K562 (cell line): ENCODE measurements at regions not wholly inside any gene's neighbourhood (a gene's known extent, or its start where the extent isn't known, plus 50 kb on each side); places are given as distances from the start of the nearest gene placed in this dataset.

Experiments
- ATAC-seq: fragments of 200-7000 bp; cut with Tn5 transposase; 3 replicates; pipeline ENCODE4 v1.9.1; 2020; ENCODE audit warnings: moderate library complexity
- BruUV-seq: library from RNA; stranded (reverse); fragments of 400-500 nt; replicated peaks from 2 replicates; lab custom pipeline; 2021; lab: Mats Ljungman, UMichigan
- CTCF ChIA-PET: fragments of 300-600 bp; formaldehyde crosslinking; extraction: SDS; loops from one replicate; lab custom pipeline; 2021; ENCODE audit warnings: low intra/inter-chr PET ratio; lab: Yijun Ruan, JAX
- POLR2A ChIA-PET: fragments of 300-600, 350-650 bp; sonication (Branson Sonifier 250); formaldehyde crosslinking; extraction: SDS; loops from one replicate; lab custom pipeline; 2021; ENCODE audit warnings: antibody characterized with exemption, inconsistent platforms; lab: Yijun Ruan, JAX
- DNase-seq, 4 experiments: peaks; one replicate each; pipeline versions ENCODE4 v3.0.0 to v3.0.0-alpha.2; 2011 to 2018; ENCODE audit warnings: low spot score in 3 of 4, mixed read lengths in 3 of 4; ENCODE audit errors: extremely low read depth in 1 of 4
- FAIRE-seq: peaks from 2 replicates; lab custom pipeline; 2011; peaks lifted over from hg19 to GRCh38; lab: Jason Lieb, UNC
- H2AFZ ChIP-seq: 2 replicates; pipeline ENCODE4 v1.6.0; 2011; ENCODE audit warnings: low read depth, low read length, control low read depth, inconsistent platforms
- H3K27ac ChIP-seq: fragments of 200-600 bp; 3 replicates; pipeline ENCODE4 v1.8.0; 2011; ENCODE audit warnings: low read depth, mild to moderate bottlenecking, control low read depth, inconsistent platforms, low read length, moderate library complexity, mixed read lengths; ENCODE audit errors: extremely low read depth
- H3K27me3 ChIP-seq, 2 experiments: fragments of 300-600 bp in 1 of 2; 2 replicates in 1 of 2; 3 replicates in 1 of 2; pipeline versions ENCODE4 v1.6.0 to v1.8.0; 2011; ENCODE audit warnings: inconsistent platforms in 2 of 2, low read length in 2 of 2, mild to moderate bottlenecking in 1 of 2, mixed read lengths in 1 of 2, moderate library complexity in 1 of 2; ENCODE audit not compliant: control insufficient read depth in 2 of 2, insufficient read depth in 2 of 2
- H3K36me3 ChIP-seq: fragments of 300-600 bp; 3 replicates; pipeline ENCODE4 v1.8.0; 2011; ENCODE audit warnings: mild to moderate bottlenecking, low read length, inconsistent platforms; ENCODE audit not compliant: control insufficient read depth, insufficient read depth
- H3K4me1 ChIP-seq, 2 experiments: fragments of 200-600 bp in 1 of 2; replicated peaks in 1 of 2; 2 replicates in 1 of 2; 3 replicates in 1 of 2; pipeline versions ENCODE4 v1.5.1 to v1.8.0; 2011; ENCODE audit warnings: inconsistent platforms in 2 of 2, low read length in 2 of 2, mild to moderate bottlenecking in 1 of 2, mixed read lengths in 1 of 2, moderate library complexity in 1 of 2; ENCODE audit not compliant: control insufficient read depth in 2 of 2, insufficient read depth in 2 of 2
- H3K4me2 ChIP-seq: 2 replicates; pipeline ENCODE4 v1.6.1; 2011; ENCODE audit warnings: low read length, control low read depth, inconsistent platforms, mixed read lengths; ENCODE audit not compliant: insufficient read depth
- H3K4me3 ChIP-seq: fragments of 200-600 bp; sonication (generic), shearing (Covaris generic); 2 replicates; pipeline ENCODE4 v1.5.1; 2016; ENCODE audit warnings: control low read depth, inconsistent platforms
- H3K79me2 ChIP-seq: fragments of 200-600 bp; 3 replicates; pipeline ENCODE4 v1.8.0; 2011; ENCODE audit warnings: low read length, inconsistent platforms; ENCODE audit not compliant: control insufficient read depth, insufficient read depth
- H3K9ac ChIP-seq, 2 experiments: 2 replicates each; pipeline versions ENCODE4 v1.6.0 to v1.6.1; 2011; ENCODE audit warnings: low read depth in 2 of 2, low read length in 2 of 2, control low read depth in 1 of 2, inconsistent platforms in 1 of 2, mild to moderate bottlenecking in 1 of 2, mixed read lengths in 1 of 2; ENCODE audit not compliant: insufficient read depth in 1 of 2
- H3K9me1 ChIP-seq: one replicate; pipeline ENCODE4 v1.6.0; 2011; ENCODE audit warnings: inconsistent platforms, mild to moderate bottlenecking, low read length, moderate library complexity; ENCODE audit not compliant: control insufficient read depth, insufficient read depth
- H3K9me3 ChIP-seq: replicated peaks from 2 replicates; pipeline ENCODE4 v1.5.1; 2011; ENCODE audit warnings: low read depth, low read length, inconsistent platforms; ENCODE audit not compliant: control insufficient read depth, insufficient read depth
- H4K20me1 ChIP-seq: replicated peaks from 2 replicates; pipeline ENCODE4 v1.6.1; 2011; ENCODE audit warnings: low read length, inconsistent platforms, mixed read lengths; ENCODE audit not compliant: control insufficient read depth, insufficient read depth
- CSDE1 ChIP-seq, 2 experiments: fragments of 450-650 bp; IDR thresholded peaks; 2 replicates each; pipeline ENCODE4 v1.6.1; 2016; ENCODE audit warnings: mild to moderate bottlenecking in 1 of 2
- FOS ChIP-seq: IDR thresholded peaks from 3 replicates; pipeline ENCODE4 v1.6.1; 2011; ENCODE audit not compliant: insufficient read length; ENCODE audit errors: extremely low read depth
- GATAD2A ChIP-seq: fragments of 450-650 bp; IDR thresholded peaks from 2 replicates; pipeline ENCODE4 v1.6.1; 2017
- KAT7 ChIP-seq: sonication (generic); formaldehyde crosslinking; IDR thresholded peaks from 2 replicates; pipeline ENCODE4 v1.8.0; 2022; ENCODE audit warnings: missing genetic modification reagents, mild to moderate bottlenecking, borderline replicate concordance
- LCOR ChIP-seq: sonication (generic); formaldehyde crosslinking; IDR thresholded peaks from 2 replicates; pipeline ENCODE4 v1.8.0; 2022; ENCODE audit warnings: mild to moderate bottlenecking, missing genetic modification reagents
- MTA2 ChIP-seq: fragments of 450-650 bp; IDR thresholded peaks from 2 replicates; pipeline ENCODE4 v1.6.1; 2016; ENCODE audit warnings: low read depth
- MYNN ChIP-seq, 2 experiments: sonication (generic); formaldehyde crosslinking in 1 of 2; IDR thresholded peaks; 2 replicates each; pipeline versions ENCODE4 v1.5.0 to v1.6.1; 2016 to 2020; ENCODE audit warnings: antibody characterized with exemption in 1 of 2, missing genetic modification reagents in 1 of 2
- NBN ChIP-seq: fragments of 450-650 bp; IDR thresholded peaks from 2 replicates; pipeline ENCODE4 v1.6.1; 2016; ENCODE audit warnings: low read depth, mild to moderate bottlenecking
- NCOA6 ChIP-seq: fragments of 450-650 bp; IDR thresholded peaks from 2 replicates; pipeline ENCODE4 v1.6.1; 2017; ENCODE audit warnings: mild to moderate bottlenecking
- POLR2A ChIP-seq: fragments of 450-650 bp; conservative IDR thresholded peaks from 2 replicates; pipeline ENCODE4 v1.6.1; 2016
- TCFL5 ChIP-seq: fragments of 250-450 bp; sonication (Bioruptor Pico); conservative IDR thresholded peaks from 2 replicates; pipeline ENCODE4 v1.6.1; 2021; ENCODE audit warnings: mild to moderate bottlenecking, moderate library complexity, matching md5 sums
- ZC3H11A ChIP-seq: IDR thresholded peaks from 2 replicates; pipeline ENCODE4 v1.6.1; 2012; ENCODE audit warnings: low read depth, low read length, improper control_type of control experiment
- ZNF212 ChIP-seq: fragments of 450-650 bp; formaldehyde crosslinking; IDR thresholded peaks from 2 replicates; pipeline ENCODE4 v1.4.0; 2020; ENCODE audit warnings: mild to moderate bottlenecking
- ZNF232 ChIP-seq: sonication (generic); formaldehyde crosslinking; IDR thresholded peaks from 2 replicates; pipeline ENCODE4 v1.8.0; 2022; ENCODE audit warnings: mild to moderate bottlenecking, missing genetic modification reagents
- ZNF347 ChIP-seq: fragments of 450-650 bp; formaldehyde crosslinking; IDR thresholded peaks from 2 replicates; pipeline ENCODE4 v1.4.0; 2020; ENCODE audit warnings: low read depth, mild to moderate bottlenecking, moderate library complexity
- in situ Hi-C: fragments of 300-500 bp; cut with MboI; formaldehyde crosslinking; loops from 4 replicates; pipeline ENCODE4 v1.15.0; 2018; ENCODE audit warnings: inconsistent platforms, mixed read lengths
- intact Hi-C: fragments of 100-400 bp; cut with micrococcal nuclease; formaldehyde crosslinking; loops from 2 replicates; pipeline ENCODE4 v1.14.2; 2022
- TF ChIP-seq, protein P1 (sequence below): sonication (generic); formaldehyde crosslinking; IDR thresholded peaks from 2 replicates; pipeline ENCODE4 v1.8.0; 2022; ENCODE audit warnings: mild to moderate bottlenecking, missing genetic modification reagents, borderline replicate concordance
- TF ChIP-seq, protein P2 (sequence below): sonication (generic); formaldehyde crosslinking; IDR thresholded peaks from 2 replicates; pipeline ENCODE4 v1.8.1; 2023; ENCODE audit warnings: mild to moderate bottlenecking, missing genetic modification reagents
- TF ChIP-seq, protein P3 (sequence below): sonication (generic); formaldehyde crosslinking; IDR thresholded peaks from 2 replicates; pipeline ENCODE4 v1.8.1; 2023; ENCODE audit warnings: mild to moderate bottlenecking, missing genetic modification reagents
- TF ChIP-seq, protein P4 (sequence below): fragments of 200-800 bp; sonication (Bioruptor generic); IDR thresholded peaks from 2 replicates; pipeline ENCODE4 v1.6.1; 2017; ENCODE audit warnings: missing genetic modification characterization, missing compliant biosample characterization

DNA sequence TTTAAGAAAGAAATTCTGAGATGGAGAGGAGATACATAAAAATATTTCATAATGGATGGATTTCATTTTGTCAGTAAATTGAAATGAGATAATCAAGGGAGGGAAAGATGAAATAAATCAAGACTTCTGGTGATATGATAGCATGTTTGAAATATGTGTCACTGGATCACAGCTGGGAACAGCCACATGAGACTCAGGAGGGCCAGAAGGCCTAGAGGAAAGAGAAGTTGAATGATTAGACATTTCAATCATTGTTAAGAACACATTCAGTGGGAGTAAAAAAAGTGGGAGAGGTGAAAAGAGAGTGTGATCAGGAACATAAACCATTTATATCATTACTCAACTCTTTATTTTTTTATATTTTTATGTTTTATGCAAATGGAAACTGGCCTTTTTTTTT is 933.4 kb downstream of the KCNJ2 start (continued):
- TF ChIP-seq NBN (no peak), FOS (no peak), POLR2A (no peak), MYNN (IDR thresholded peaks at IDR 0.05) (no peak), MYNN (CRISPR knock-in tag; IDR thresholded peaks at IDR 0.05) (no peak)
- TF ChIP-seq, protein P1, sequence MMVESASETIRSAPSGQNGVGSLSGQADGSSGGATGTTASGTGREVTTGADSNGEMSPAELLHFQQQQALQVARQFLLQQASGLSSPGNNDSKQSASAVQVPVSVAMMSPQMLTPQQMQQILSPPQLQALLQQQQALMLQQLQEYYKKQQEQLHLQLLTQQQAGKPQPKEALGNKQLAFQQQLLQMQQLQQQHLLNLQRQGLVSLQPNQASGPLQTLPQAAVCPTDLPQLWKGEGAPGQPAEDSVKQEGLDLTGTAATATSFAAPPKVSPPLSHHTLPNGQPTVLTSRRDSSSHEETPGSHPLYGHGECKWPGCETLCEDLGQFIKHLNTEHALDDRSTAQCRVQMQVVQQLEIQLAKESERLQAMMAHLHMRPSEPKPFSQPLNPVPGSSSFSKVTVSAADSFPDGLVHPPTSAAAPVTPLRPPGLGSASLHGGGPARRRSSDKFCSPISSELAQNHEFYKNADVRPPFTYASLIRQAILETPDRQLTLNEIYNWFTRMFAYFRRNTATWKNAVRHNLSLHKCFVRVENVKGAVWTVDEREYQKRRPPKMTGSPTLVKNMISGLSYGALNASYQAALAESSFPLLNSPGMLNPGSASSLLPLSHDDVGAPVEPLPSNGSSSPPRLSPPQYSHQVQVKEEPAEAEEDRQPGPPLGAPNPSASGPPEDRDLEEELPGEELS (CRISPR knock-in tag), result no peak
- TF ChIP-seq, protein P2, sequence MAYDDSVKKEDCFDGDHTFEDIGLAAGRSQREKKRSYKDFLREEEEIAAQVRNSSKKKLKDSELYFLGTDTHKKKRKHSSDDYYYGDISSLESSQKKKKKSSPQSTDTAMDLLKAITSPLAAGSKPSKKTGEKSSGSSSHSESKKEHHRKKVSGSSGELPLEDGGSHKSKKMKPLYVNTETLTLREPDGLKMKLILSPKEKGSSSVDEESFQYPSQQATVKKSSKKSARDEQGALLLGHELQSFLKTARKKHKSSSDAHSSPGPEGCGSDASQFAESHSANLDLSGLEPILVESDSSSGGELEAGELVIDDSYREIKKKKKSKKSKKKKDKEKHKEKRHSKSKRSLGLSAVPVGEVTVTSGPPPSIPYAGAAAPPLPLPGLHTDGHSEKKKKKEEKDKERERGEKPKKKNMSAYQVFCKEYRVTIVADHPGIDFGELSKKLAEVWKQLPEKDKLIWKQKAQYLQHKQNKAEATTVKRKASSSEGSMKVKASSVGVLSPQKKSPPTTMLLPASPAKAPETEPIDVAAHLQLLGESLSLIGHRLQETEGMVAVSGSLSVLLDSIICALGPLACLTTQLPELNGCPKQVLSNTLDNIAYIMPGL, result no peak

DNA sequence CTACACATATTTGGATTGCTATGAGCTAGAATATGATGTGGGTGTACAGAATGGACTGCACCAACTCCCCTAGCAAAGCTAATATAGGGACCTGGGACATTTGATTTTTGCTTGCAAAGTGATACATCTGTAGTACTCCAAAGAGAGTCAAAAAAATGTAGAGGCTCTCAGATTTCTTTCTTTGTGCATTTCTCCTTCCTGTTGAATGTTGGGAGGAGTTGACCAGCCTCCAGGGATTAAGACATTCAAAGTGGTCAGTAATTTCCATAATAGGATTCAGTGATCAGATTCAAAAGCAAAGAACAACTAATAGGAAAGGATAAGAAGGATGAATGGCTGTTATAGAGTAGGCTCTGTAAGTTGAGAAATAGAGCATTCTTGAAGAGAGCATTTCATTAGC is 934.9 kb downstream of the KCNJ2 start:
- H3K9ac ChIP-seq, result no peak overlapping the region
- ATAC-seq (no peak), FAIRE-seq (no peak), DNase-seq (no peak)
- no peaks in the 10 kb centered on the region for H4K20me1 ChIP-seq
- CTCF ChIA-PET, result no interaction called here
- no peaks in the 10 kb centered on the region for H3K79me2 ChIP-seq
- H3K4me3 ChIP-seq, result no peak overlapping the region
- H3K4me2 ChIP-seq, result no peak overlapping the region
- intact Hi-C loops, result no loop called here
- H3K27ac ChIP-seq, result no peak overlapping the region
- H3K27me3 ChIP-seq, result no peaks in the 10 kb centered on the region
- POLR2A ChIA-PET, result no interaction called here
- no peak overlapping the region for H2AFZ ChIP-seq
- no peaks in the 10 kb centered on the region for H3K9me1 ChIP-seq
- no TSS peak for BruUV-seq
- no peaks in the 10 kb centered on the region for H3K36me3 ChIP-seq
- no peaks in the 10 kb centered on the region for H3K4me1 ChIP-seq
- H3K9me3 ChIP-seq, result no peaks in the 10 kb centered on the region
- in situ Hi-C loops, result no loop called here
- TF ChIP-seq ZNF212 (CRISPR knock-in tag) (no peak), MTA2 (no peak), ZNF232 (CRISPR knock-in tag) (no peak), LCOR (CRISPR knock-in tag) (no peak), TCFL5 (CRISPR knock-in tag) (no peak), GATAD2A (no peak), ZC3H11A (no peak), NCOA6 (no peak), ZNF347 (CRISPR knock-in tag) (no peak), KAT7 (CRISPR knock-in tag) (no peak), CSDE1 (IDR thresholded peaks at IDR 0.05) (no peak)
- TF ChIP-seq, protein P3, sequence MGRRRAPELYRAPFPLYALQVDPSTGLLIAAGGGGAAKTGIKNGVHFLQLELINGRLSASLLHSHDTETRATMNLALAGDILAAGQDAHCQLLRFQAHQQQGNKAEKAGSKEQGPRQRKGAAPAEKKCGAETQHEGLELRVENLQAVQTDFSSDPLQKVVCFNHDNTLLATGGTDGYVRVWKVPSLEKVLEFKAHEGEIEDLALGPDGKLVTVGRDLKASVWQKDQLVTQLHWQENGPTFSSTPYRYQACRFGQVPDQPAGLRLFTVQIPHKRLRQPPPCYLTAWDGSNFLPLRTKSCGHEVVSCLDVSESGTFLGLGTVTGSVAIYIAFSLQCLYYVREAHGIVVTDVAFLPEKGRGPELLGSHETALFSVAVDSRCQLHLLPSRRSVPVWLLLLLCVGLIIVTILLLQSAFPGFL (CRISPR knock-in tag), result no peak
- TF ChIP-seq, protein P4, sequence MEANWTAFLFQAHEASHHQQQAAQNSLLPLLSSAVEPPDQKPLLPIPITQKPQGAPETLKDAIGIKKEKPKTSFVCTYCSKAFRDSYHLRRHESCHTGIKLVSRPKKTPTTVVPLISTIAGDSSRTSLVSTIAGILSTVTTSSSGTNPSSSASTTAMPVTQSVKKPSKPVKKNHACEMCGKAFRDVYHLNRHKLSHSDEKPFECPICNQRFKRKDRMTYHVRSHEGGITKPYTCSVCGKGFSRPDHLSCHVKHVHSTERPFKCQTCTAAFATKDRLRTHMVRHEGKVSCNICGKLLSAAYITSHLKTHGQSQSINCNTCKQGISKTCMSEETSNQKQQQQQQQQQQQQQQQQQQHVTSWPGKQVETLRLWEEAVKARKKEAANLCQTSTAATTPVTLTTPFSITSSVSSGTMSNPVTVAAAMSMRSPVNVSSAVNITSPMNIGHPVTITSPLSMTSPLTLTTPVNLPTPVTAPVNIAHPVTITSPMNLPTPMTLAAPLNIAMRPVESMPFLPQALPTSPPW (CRISPR knock-in tag), result no peak
